H1 (cell line): ENCODE measurements at regions not wholly inside any gene's neighbourhood (a gene's known extent, or its start where the extent isn't known, plus 50 kb on each side); places are given as distances from the start of the nearest gene placed in this dataset.

Experiments
- CTCF ChIA-PET: fragments of 300-600 bp; sonication (Branson Sonifier 250); formaldehyde crosslinking; loops from one replicate; lab custom pipeline; 2021; ENCODE audit not compliant: partially characterized antibody; lab: Charles Lee
- POLR2A ChIA-PET: fragments of 300-600 bp; sonication (Branson Sonifier 250); formaldehyde crosslinking; loops from one replicate; lab custom pipeline; 2021; ENCODE audit warnings: inconsistent platforms; ENCODE audit not compliant: partially characterized antibody; lab: Charles Lee
- DNase-seq, 2 experiments: peaks; one replicate each; pipeline versions ENCODE4 v3.0.0 to v3.0.0-alpha.2; 2010 to 2022; ENCODE audit warnings: low spot score in 2 of 2, low read depth in 1 of 2, mixed read lengths in 1 of 2
- FAIRE-seq: peaks from 2 replicates; lab custom pipeline; 2011; peaks lifted over from hg19 to GRCh38; lab: Jason Lieb, UNC
- H2AFZ ChIP-seq: 2 replicates; pipeline ENCODE4 v1.8.1; 2012; ENCODE audit warnings: low read length, inconsistent platforms
- H2AK5ac ChIP-seq: 2 replicates; pipeline ENCODE4 v1.6.1; 2013; ENCODE audit warnings: low read depth, low read length
- H2BK120ac ChIP-seq: replicated peaks from 2 replicates; pipeline ENCODE3; 2013; ENCODE audit warnings: low read depth, low read length, inconsistent platforms
- H2BK12ac ChIP-seq: 2 replicates; pipeline ENCODE4 v1.6.1; 2013; ENCODE audit warnings: low read depth, low read length
- H2BK15ac ChIP-seq: 2 replicates; pipeline ENCODE4 v1.6.1; 2013; ENCODE audit warnings: low read length
- H2BK20ac ChIP-seq: 2 replicates; pipeline ENCODE4 v1.6.1; 2013; ENCODE audit warnings: low read length
- H2BK5ac ChIP-seq: 2 replicates; pipeline ENCODE4 v1.6.1; 2013; ENCODE audit warnings: low read depth, low read length
- H3K14ac ChIP-seq: 2 replicates; pipeline ENCODE4 v1.6.1; 2013; ENCODE audit warnings: inconsistent platforms; ENCODE audit not compliant: insufficient read length
- H3K18ac ChIP-seq: 2 replicates; pipeline ENCODE4 v1.6.1; 2013; ENCODE audit warnings: low read length; ENCODE audit errors: extremely low read depth
- H3K23ac ChIP-seq: 2 replicates; pipeline ENCODE4 v1.6.1; 2013; ENCODE audit warnings: inconsistent platforms; ENCODE audit not compliant: insufficient read length
- H3K23me2 ChIP-seq: 2 replicates; pipeline ENCODE4 v1.6.1; 2013; ENCODE audit warnings: low read depth, low read length
- H3K27ac ChIP-seq: 2 replicates; pipeline ENCODE4 v1.6.1; 2011; ENCODE audit warnings: low read depth, low read length, inconsistent platforms
- H3K27me3 ChIP-seq, 4 experiments: replicated peaks in 1 of 4; 1 replicate in 1 of 4; 2 replicates in 3 of 4; pipeline versions ENCODE4 v1.6.1 to v1.8.1; 2011 to 2013; ENCODE audit warnings: low read length in 3 of 4, mild to moderate bottlenecking in 3 of 4, inconsistent platforms in 2 of 4, mixed read lengths in 2 of 4, moderate library complexity in 1 of 4; ENCODE audit not compliant: control insufficient read depth in 3 of 4, insufficient read depth in 3 of 4; ENCODE audit errors: extremely low read depth in 1 of 4
- H3K36me3 ChIP-seq, 4 experiments: 2 replicates each; pipeline versions ENCODE4 v1.6.1 to v1.8.1; 2011 to 2013; ENCODE audit warnings: mild to moderate bottlenecking in 4 of 4, low read length in 3 of 4, moderate library complexity in 2 of 4, control low read depth in 1 of 4, inconsistent platforms in 1 of 4; ENCODE audit not compliant: insufficient read depth in 4 of 4, control insufficient read depth in 2 of 4
- H3K4ac ChIP-seq: replicated peaks from 2 replicates; pipeline ENCODE3; 2013; ENCODE audit warnings: low read length, low read depth, mixed read lengths, inconsistent platforms; ENCODE audit not compliant: insufficient read length
- H3K4me1 ChIP-seq, 4 experiments: replicated peaks in 1 of 4; 1 replicate in 1 of 4; 2 replicates in 3 of 4; pipeline versions ENCODE4 v1.6.1 to v1.8.1; 2011 to 2013; ENCODE audit warnings: low read length in 3 of 4, inconsistent platforms in 2 of 4, mixed read lengths in 1 of 4; ENCODE audit not compliant: insufficient read depth in 4 of 4, control insufficient read depth in 3 of 4
- H3K4me2 ChIP-seq, 2 experiments: 2 replicates each; pipeline versions ENCODE4 v1.6.1 to v1.8.1; 2011 to 2013; ENCODE audit warnings: low read depth in 2 of 2, low read length in 2 of 2, control low read depth in 1 of 2, inconsistent platforms in 1 of 2, mild to moderate bottlenecking in 1 of 2; ENCODE audit not compliant: insufficient read depth in 1 of 2
- H3K4me3 ChIP-seq, 4 experiments: fragments of 200-600, 300-600 bp in 1 of 4; sonication (generic), shearing (Covaris generic), sonication (Bioruptor Twin) in 1 of 4; 2 replicates each; pipeline versions ENCODE4 v1.5.1 to v1.8.1; 2011 to 2016; ENCODE audit warnings: low read length in 4 of 4, low read depth in 3 of 4, control low read depth in 2 of 4, inconsistent platforms in 2 of 4, mild to moderate bottlenecking in 2 of 4, mixed read lengths in 1 of 4, moderate library complexity in 1 of 4; ENCODE audit not compliant: insufficient read depth in 2 of 4; ENCODE audit errors: extremely low read depth in 1 of 4
- H3K56ac ChIP-seq: replicated peaks from 2 replicates; pipeline ENCODE3; 2013; ENCODE audit warnings: low read depth, mild to moderate bottlenecking, mixed read lengths, low read length, inconsistent platforms; ENCODE audit not compliant: insufficient read length
- H3K79me1 ChIP-seq: 2 replicates; pipeline ENCODE4 v1.6.1; 2013; ENCODE audit warnings: low read depth, low read length, control low read depth
- H3K79me2 ChIP-seq, 2 experiments: 2 replicates each; pipeline versions ENCODE4 v1.6.1 to v1.8.1; 2012 to 2013; ENCODE audit warnings: low read length in 2 of 2, mild to moderate bottlenecking in 2 of 2, inconsistent platforms in 1 of 2; ENCODE audit not compliant: insufficient read depth in 2 of 2, control insufficient read depth in 1 of 2
- H3K9ac ChIP-seq, 4 experiments: replicated peaks in 1 of 4; 1 replicate in 1 of 4; 2 replicates in 3 of 4; pipeline versions ENCODE4 v1.6.1 to v1.8.1; 2011 to 2013; ENCODE audit warnings: low read depth in 3 of 4, low read length in 3 of 4, control low read depth in 2 of 4, mild to moderate bottlenecking in 2 of 4, moderate library complexity in 2 of 4, inconsistent platforms in 1 of 4; ENCODE audit errors: extremely low read depth in 1 of 4
- H3K9me3 ChIP-seq, 2 experiments: 2 replicates each; pipeline versions ENCODE4 v1.6.1 to v1.8.1; 2012 to 2013; ENCODE audit warnings: mild to moderate bottlenecking in 2 of 2, moderate library complexity in 2 of 2, control low read depth in 1 of 2, inconsistent platforms in 1 of 2, low read depth in 1 of 2, low read length in 1 of 2, mixed read lengths in 1 of 2; ENCODE audit not compliant: insufficient read depth in 2 of 2
- H4K20me1 ChIP-seq, 2 experiments: replicated peaks in 1 of 2; 2 replicates each; pipeline versions ENCODE3 to v1.8.1; 2011 to 2013; ENCODE audit warnings: inconsistent platforms in 2 of 2, low read length in 2 of 2, mild to moderate bottlenecking in 1 of 2; ENCODE audit not compliant: insufficient read depth in 2 of 2, control insufficient read depth in 1 of 2
- H4K5ac ChIP-seq: 2 replicates; pipeline ENCODE4 v1.6.1; 2013; ENCODE audit warnings: low read length, low read depth, mixed read lengths, inconsistent platforms; ENCODE audit not compliant: insufficient read length
- H4K8ac ChIP-seq: 2 replicates; pipeline ENCODE4 v1.8.0; 2013; ENCODE audit warnings: mild to moderate bottlenecking, moderate library complexity, low read length, inconsistent platforms; ENCODE audit not compliant: insufficient read depth; ENCODE audit errors: extremely low read depth
- H4K91ac ChIP-seq: replicated peaks from 2 replicates; pipeline ENCODE3; 2013; ENCODE audit warnings: low read length, mixed read lengths, inconsistent platforms; ENCODE audit not compliant: insufficient read length
- EP300 ChIP-seq, 2 experiments: IDR thresholded peaks; 1 replicate in 1 of 2; 2 replicates in 1 of 2; pipeline ENCODE4 v1.6.1; 2011 to 2012; ENCODE audit warnings: low read depth in 2 of 2, low read length in 2 of 2, mild to moderate bottlenecking in 2 of 2, borderline replicate concordance in 1 of 2, inconsistent platforms in 1 of 2, moderate library complexity in 1 of 2
- ZNF274 ChIP-seq: IDR thresholded peaks from 2 replicates; pipeline ENCODE4 v1.7.0; 2012; ENCODE audit warnings: low read length, borderline replicate concordance; ENCODE audit errors: extremely low read depth
- WGBS, 2 experiments: shearing (Covaris generic) in 1 of 2; methylation state at CpG; one replicate each; pipeline versions ENCODE4 v1.1.6 to v1.1.7; 2013 to 2015; ENCODE audit warnings: low lambda C conversion rate in 2 of 2, mixed read lengths in 2 of 2, inconsistent platforms in 1 of 2, low coverage in 1 of 2, missing lambda C conversion rate in 1 of 2; ENCODE audit not compliant: insufficient replicate concordance in 2 of 2, insufficient coverage in 1 of 2, insufficient read length in 1 of 2; ENCODE audit errors: extremely low coverage in 1 of 2, missing lambda C conversion rate in 1 of 2; 5-methylcytosine and 5-hydroxymethylcytosine counted together

- Histone ChIP-seq H3K27ac (no peak overlapping the region), H3K36me3 (no peaks in the 10 kb centered on the region), H2BK20ac (no peak overlapping the region), H4K91ac (no peak overlapping the region), H3K4me3 (no peak overlapping the region), H3K56ac (no peak overlapping the region), H3K23me2 (no peaks in the 10 kb centered on the region), H3K9me3 (no peaks in the 10 kb centered on the region), H4K8ac (no peak overlapping the region), H3K9ac (no peak overlapping the region), H3K79me2 (no peaks in the 10 kb centered on the region), H3K23ac (no peak overlapping the region), H3K14ac (no peak overlapping the region), H2BK15ac (no peak overlapping the region), H3K27me3 (no peaks in the 10 kb centered on the region; a peak in 1 of 7 replicates), H3K4me1 (no peaks in the 10 kb centered on the region), H3K79me1 (no peaks in the 10 kb centered on the region), H2AFZ (no peak overlapping the region), H4K5ac (no peak overlapping the region), H2BK12ac (no peak overlapping the region), H4K20me1 (no peaks in the 10 kb centered on the region), H3K4ac (no peak overlapping the region), H2BK120ac (no peak overlapping the region), H2BK5ac (no peak overlapping the region), H2AK5ac (no peak overlapping the region), H3K18ac (no peak overlapping the region), H3K4me2 (no peak overlapping the region)
- ChIA-PET POLR2A (no interaction called here), CTCF (no interaction called here)
- WGBS, 2 experiments, result 88% methylated on average over 5 of the region's 5 CpGs; no CpG with 5 or more reads in 1 of the 2 experiments
- FAIRE-seq (no peak), DNase-seq (no peak)
- no peak for TF ChIP-seq EP300 (IDR thresholded peaks at IDR 0.05; ENCODE audit: borderline replicate concordance in 1 of 2, low read depth in 2 of 2, low read length in 2 of 2)
- TF ChIP-seq ZNF274, result no peak
These were observed 403.6 kb downstream of the CD83 start for GRCh38 chr6:14521141-14521540.
